Ureter (tissue), 1 donor: ENCODE measurements at regions not wholly inside any gene's neighbourhood (a gene's known extent, or its start where the extent isn't known, plus 50 kb on each side); places are given as distances from the start of the nearest gene placed in this dataset.

Experiments
- DNase-seq: peaks from one replicate; pipeline ENCODE4 v3.0.0-alpha.2; 2020; ENCODE audit warnings: low spot score
- donor health status: DM: yes; HTN: yes; CAD: no.

DNA sequence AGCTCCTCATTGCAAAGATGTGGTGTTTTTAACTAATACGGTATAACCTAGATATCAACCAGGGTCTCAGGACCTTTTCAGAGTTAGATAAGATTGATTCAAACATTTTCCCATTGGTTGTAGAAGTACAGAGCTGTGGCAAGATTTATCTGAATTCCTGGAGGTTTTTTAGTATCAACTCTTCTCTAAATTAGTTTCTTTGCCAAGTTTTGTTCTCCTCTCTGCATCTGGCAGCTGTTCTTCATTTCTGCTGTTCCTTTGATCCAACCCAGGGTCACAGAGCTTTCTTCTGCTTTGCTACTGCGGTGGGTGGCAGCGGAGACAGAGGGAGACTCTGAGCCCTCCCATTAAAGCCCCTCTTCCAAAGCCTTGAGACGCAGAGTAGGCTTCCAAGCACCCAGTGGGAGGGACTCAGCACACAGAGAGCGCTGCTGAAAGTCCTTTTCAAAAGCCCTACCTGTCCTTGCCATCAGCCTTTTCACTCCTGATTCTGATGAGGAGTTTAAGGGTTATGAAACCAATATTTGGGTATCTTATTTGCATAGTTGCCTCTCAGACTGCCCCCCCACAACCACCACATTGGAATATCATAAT is 146.3 kb upstream of the EEPD1 start:
- no peak for DNase-seq

DNA sequence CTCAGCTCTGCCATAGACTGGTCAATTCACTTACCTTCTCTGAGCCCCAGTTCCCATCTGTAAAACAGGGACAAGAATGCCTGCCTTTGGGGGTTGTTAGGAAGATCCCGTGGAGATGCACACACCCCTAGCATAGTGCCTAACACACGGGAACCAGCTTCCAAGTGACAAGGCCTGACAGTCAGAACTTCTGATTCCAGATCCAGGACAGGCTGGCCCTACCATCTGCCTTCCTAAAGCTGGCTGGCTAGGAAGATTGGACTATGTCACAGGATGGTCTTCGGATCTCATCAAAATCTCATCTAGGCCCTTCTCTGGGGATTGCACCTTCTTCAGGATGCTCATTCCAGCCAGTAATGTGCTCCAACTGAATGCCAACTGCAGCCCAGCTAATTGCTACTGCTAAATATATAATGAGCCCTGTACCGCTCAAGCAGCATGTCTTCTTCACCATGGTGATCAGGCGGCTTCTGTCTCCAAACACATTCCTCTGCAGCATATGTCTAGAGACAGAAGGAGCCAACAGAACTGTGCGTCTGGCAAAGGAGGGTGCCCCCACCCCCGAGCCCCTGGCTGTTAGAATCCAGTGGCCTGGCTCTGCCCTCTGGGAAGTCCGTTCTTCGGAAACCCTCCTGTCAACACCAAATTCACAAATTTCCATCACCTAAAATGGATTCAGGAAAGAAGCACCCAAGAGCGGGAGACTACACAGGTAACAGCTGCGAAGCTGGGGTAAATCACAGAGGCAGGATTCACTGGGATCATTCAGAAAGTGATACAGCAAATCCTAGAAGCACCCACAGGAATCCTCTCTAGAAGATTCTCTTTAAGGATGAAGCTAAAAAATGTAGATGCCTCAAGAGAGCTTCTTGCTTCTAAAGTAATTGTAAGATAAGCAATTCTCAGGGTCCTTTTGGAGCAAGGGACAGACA is 142.1 kb upstream of the EEPD1 start:
- DNase-seq, result no peak

GRCh38 chr7:36011588-36011965 is 141.5 kb upstream of the EEPD1 start:
- no peak for DNase-seq

GRCh38 chr7:36013246-36014014 is 139.6 kb upstream of the EEPD1 start:
- no peak for DNase-seq

- no peak for DNase-seq
Measured at GRCh38 chr7:36014961-36015360, 138.1 kb upstream of the EEPD1 start.

DNA sequence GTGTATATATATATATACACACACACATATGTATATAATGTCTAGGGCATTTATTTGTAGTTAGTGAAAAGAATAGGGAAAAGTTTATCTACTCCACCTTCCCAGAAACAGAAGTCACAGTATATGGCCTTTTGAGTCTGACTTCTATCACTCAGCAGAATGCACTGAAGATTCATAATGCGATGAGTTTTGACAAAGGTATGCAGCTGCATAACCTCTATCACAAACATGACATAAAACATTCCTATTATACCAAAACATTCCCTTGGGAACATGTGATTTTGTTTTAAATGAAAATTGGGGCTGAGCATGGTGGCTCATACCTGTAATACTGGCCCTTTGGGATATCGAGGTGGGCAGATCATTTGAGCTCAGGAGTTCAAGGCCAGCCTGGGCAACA is 137.3 kb upstream of the EEPD1 start:
- DNase-seq, result no peak

GRCh38 chr7:36016648-36017047 is 136.4 kb upstream of the EEPD1 start:
- DNase-seq, result no peak

DNA sequence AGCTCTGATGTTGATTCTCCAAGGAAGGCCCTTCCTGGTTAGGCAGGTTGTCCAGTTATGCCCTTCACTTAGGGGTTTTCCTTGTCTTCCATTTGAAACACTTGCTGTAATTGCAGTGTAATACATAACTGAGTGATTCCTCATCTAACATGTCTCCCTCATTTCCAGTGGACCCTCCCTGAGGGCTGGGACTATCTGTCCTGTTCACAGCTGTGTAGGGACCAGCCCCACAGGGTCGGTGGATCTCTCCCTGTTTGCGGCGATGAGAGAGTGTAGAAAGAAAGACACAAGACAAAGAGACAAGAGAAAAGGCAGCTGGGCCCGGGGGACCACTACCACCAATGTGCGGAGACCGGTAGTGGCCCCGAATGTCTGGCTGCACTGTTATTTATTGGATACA is 135.9 kb upstream of the EEPD1 start:
- no peak for DNase-seq

DNA sequence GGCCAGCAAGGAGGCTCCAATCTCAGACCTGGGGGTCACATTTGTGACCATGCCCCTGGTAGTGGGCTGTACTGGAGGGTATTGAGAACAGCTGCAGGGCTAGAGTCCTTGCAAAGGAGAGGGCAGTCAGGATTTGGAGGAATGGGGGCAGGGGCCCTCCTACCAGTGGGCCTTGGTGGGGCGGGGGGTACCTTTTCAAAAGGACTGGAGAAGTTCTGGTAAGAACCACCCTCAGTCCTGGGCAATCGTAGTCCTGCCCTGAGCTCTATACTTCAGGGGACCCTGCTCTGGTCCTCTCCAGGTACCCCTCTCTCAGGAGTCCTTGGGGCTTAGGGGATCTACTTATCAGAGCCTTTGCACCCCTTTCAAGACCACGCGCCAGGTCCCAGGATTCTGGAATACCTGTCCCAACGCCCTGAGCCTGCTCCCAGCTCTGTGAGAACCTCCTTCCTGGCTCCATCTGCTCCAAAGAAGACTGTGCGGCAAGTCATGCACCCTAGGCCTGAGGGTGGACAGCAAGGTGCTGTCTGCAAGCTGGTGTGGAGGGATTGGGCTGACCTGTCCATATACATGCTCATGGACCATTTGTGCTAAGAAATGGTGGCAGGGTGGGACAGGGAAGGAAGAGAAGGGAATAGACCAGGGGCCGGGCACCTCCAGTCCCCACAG is 134.1 kb upstream of the EEPD1 start:
- DNase-seq, result no peak

DNA sequence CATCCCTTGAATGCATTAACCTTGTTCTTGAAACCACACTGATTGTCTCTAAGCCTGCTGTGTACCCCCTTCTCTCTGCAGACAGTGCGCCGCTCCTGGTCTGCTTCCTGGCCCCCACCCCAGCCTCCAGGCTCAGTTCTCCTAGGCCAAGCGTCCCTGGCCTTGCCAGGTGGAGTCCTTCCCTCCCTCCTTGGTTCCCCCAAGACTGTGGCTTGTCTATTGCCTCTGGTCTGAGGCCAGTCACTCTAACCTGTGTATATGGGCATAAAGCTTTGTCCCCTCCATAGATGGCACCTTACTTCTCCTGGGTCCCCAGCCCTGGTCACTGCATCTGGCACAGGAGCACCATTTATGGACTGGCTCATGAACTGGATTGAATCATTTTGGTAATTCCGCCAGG is 133.5 kb upstream of the EEPD1 start:
- no peak for DNase-seq

- DNase-seq, result no peak
Measured at GRCh38 chr7:36019980-36020379, 133.1 kb upstream of the EEPD1 start.

DNA sequence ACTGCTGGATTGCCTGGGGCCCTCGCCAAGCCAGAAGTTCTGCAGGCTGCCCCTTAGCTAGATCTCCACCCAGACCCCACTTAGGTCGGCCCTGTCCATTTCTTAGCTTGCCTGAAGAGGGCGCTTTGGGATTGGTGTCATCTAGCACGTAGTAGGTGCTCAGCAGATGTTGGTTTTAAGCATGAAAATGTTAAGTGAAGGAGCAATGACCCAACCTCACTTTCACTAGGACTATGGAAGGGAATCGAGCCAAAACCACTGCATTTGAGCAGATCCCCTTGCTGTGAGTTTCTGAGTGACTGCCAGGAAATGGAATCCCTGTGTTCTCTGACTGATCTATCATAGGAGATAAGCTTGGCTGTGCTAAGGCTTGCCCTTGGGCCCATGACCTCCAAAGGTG is 131.7 kb upstream of the EEPD1 start:
- no peak for DNase-seq

DNA sequence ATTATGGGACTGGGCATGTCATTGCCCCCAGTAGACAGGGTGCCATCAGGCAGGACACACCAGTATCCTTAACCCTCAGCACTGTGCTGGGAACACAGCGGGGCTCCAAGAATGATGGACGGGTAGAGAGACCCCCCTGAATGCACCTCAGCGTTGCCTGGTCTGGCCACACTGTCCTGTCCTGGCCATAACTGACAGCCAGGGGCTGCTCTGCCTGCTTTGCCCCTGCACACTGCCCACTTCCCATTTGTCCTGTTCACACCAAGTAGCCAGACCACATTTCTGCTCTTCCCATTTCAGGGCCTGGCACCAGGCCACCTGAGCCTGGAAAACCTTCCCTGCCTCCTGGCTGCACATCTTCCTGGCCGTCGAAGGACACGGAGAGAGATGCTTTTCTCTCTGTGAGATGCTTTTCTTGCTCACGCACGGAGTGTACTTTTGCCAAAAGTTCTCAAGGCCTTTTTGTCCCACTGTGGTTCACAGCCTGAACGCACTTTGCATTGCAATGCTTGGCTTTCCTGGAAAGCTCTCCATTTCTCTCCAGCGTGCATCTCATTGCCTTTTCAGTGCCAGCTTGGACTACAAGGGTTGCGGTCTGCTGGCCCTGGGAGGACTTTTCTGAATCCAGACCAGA is 131.0 kb upstream of the EEPD1 start:
- DNase-seq, result no peak

DNA sequence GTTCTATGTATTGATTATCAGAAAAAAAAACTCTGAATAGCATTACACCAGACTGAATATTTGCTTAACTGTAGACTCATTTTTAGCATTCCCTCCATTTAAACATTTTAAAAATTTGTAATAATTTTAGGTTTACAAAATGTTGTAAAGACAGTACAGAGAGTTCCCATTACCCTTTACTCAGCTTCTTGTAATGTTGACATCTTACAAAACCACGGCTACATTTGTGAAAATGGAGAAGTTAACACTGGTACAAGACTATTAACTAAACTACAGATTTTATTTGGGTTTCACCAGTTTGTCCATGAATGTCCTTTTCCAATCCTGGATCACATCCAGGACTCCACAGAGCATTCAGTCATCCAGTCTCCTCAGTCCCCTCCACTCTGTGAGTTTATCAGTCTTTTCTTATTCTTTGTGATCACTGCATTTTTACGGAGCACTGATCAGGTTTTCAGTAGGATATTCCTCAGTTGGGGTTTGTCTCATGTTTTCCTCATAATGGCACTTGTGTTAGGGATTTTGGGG is 130.0 kb upstream of the EEPD1 start:
- DNase-seq, result no peak

DNA sequence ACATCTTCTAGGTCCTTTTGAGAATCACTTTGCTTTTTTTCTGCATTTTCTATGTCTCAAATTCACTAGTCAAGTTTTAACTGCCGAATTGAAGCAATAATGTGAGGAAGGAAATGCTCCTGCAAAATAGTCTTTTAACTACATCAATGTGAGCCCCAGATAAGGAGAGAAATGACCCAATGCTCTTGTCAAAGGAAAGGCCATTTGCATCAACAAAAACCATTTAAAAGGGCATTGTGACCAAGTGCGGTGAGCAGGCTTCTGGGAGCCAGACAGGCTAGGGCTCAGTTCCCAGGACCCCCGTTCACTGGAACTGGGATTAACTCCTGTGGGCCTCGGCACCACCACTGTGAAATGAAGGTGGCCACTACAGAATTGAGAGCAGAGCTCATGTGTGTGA is 127.9 kb upstream of the EEPD1 start:
- no peak for DNase-seq

DNA sequence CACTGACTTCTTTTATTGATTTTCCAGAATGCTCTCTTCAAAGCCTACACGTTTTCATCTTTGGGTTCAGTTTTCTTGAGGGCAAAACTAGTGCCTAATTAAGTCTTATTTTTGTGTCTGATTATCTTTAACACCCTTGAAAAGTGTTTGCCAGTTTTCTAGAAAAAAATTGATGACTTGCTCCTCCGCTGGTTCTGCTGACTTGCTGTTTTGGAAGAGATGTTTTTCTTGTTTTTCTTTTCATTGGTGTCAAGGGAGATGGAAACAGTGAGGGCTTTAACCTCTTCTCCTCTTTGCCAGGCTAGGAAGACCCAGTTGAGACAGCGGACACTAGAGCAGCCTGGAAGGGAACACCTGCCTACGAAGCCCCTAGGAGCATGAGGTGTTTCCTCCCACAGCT is 123.7 kb upstream of the EEPD1 start:
- no peak for DNase-seq

DNA sequence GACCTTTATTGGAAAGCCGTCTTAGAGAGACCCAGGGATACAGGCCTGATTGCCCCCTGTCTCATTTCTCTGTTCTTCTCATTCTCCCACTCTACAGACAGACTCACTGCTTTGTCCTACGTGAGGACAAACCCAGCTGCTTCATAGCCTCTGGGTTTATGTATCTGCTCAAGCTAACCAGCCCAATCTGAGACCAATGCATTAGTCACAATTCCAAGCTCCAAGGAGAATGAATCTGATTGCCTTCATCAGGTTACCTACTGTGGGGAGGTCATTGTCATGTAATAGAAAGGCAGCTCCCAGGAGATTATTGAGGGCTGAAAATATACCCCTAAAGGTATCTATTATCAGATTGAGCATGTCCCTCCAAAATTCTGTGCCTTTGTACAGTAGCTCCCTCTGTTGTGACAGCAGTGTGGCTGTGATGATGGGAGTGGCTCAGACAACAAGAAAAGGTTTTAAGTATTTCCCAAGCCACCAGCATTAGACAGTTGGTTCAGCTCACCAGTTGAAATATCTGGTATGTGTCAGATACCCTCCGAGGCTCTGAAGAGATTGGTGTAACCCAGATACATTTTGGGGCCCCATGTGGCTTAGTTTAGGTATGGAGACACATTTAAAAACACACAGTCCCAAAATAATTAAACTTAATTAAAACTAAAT is 123.1 kb upstream of the EEPD1 start:
- no peak for DNase-seq

DNA sequence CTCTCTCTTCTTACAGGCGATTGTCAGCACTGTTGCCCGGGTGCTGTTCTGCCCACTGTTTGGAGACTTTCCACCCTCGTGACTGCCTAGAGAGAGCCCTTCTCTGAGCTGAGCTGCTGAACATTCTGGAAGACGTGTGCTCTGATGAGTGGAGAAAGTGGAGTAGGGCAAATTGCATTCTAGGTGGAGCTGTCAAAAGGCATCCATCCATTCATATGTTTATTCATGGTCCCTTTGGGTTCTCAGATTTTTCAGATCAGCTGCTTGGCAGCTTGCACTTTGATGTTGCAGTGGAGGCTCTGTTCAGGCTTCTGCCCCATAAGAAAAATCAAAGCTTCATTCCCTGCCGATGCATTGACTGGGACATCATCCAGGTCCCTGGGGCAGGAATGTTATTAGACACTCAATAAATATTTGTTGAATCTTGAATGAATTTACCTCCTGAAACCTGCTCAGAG is 120.7 kb upstream of the EEPD1 start:
- DNase-seq, result no peak

DNA sequence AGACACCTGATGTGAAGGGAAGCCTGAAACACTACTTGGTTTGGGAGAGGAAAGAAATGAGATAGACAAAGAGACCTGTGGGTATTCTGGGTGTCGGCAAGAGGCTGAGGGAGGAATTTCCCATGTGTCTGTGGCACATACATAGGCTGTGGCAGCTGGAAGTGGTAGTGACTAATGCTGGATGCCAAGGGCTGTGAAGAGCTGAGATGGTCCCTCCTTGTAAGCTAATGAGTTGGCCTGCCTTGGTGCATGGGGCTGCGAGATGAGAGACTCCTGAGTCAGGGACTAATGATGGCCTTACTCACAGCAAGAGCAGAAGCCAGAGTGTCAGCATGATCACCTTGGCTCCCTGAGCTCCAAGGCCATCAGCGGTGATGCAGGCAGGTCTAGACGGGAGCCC is 119.0 kb upstream of the EEPD1 start:
- DNase-seq, result no peak

- no peak for DNase-seq
Measured at GRCh38 chr7:36035186-36035585, 117.9 kb upstream of the EEPD1 start.

GRCh38 chr7:36036590-36036989 is 116.5 kb upstream of the EEPD1 start:
- DNase-seq, result no peak
